Activated T-helper 17 cell treated with anti-CD3 and anti-CD28 coated beads, Interleukin-2, amount 50 U/mL, for 72 hours (primary cell): ENCODE measurements at regions not wholly inside any gene's neighbourhood (a gene's known extent, or its start where the extent isn't known, plus 50 kb on each side); places are given as distances from the start of the nearest gene placed in this dataset.

Experiments used
- ATAC-seq: fragments of 150-1000 bp; cut with Tn5 transposase; replicated peaks from 2 replicates; pipeline ENCODE4 v1.10.0; 2021; ENCODE audit warnings: mild to moderate bottlenecking, moderate library complexity
- H3K27ac Mint-ChIP-seq: one replicate; pipeline ENCODE4 v1.8.0; 2022; ENCODE audit warnings: mixed read lengths
- H3K27me3 Mint-ChIP-seq: one replicate; pipeline ENCODE4 v1.8.0; 2022; ENCODE audit warnings: mixed read lengths
- H3K36me3 Mint-ChIP-seq: one replicate; pipeline ENCODE4 v1.8.0; 2022; ENCODE audit warnings: low read depth, mild to moderate bottlenecking, mixed read lengths
- H3K4me1 Mint-ChIP-seq: one replicate; pipeline ENCODE4 v1.8.0; 2022; ENCODE audit warnings: mixed read lengths
- H3K4me3 Mint-ChIP-seq: one replicate; pipeline ENCODE4 v1.8.0; 2022; ENCODE audit warnings: mild to moderate bottlenecking, mixed read lengths
- H3K9me3 Mint-ChIP-seq: one replicate; pipeline ENCODE4 v1.8.0; 2022; ENCODE audit warnings: mixed read lengths

GRCh38 chr6:85396159-85396808, 53.6 kb upstream of the NT5E start:
- H3K4me1 Mint-ChIP-seq = no peaks in the 10 kb centered on the region
- no peaks in the 10 kb centered on the region for H3K36me3 Mint-ChIP-seq
- no peak for ATAC-seq
- no peak overlapping the region for H3K4me3 Mint-ChIP-seq
- H3K9me3 Mint-ChIP-seq = peaks cover 10% of the 10 kb centered on the region
- H3K27me3 Mint-ChIP-seq = peaks cover 10% of the 10 kb centered on the region
- no peak overlapping the region for H3K27ac Mint-ChIP-seq

GRCh38 chr6:85395746-85396145, 54.1 kb upstream of the NT5E start:
- no peak for ATAC-seq
- no peaks in the 10 kb centered on the region for H3K4me1 Mint-ChIP-seq
- H3K27me3 Mint-ChIP-seq = peaks cover 12% of the 10 kb centered on the region
- no peak overlapping the region for H3K4me3 Mint-ChIP-seq
- H3K36me3 Mint-ChIP-seq = no peaks in the 10 kb centered on the region
- no peak overlapping the region for H3K27ac Mint-ChIP-seq
- peaks cover 10% of the 10 kb centered on the region for H3K9me3 Mint-ChIP-seq

DNA sequence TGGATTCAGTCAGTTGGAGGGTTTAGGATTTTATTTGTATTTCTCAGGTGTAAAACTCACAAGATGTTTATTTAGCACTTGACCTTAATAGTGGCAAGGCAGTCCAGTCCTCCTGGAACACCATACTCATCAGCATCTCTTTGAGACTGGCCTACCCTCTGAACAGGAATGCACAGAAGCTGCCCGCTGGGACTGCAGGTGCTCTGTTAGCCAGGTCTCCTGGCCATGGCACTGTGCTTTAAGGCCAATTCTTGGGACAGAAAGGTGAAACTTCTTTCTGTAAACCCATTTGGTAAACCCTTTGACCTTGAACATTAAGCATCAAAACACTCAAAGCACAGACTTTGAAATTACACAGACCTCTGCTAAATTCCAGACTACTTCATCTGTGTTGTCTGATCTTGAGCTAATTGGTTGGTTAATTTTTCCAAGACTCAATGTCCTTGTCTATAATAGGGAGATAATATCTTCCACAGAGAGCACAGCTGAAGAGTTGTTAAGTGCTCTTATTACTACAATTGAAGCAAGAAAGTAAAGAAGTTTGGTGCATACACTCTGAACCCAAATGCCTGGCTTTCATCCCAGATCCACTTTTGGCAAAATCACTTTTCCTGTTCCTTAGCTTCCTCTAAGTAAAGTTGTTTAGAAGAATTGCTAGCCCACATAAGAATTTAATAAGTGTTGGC, 54.9 kb upstream of the NT5E start:
- H3K36me3 Mint-ChIP-seq = no peaks in the 10 kb centered on the region
- H3K9me3 Mint-ChIP-seq = peaks cover 10% of the 10 kb centered on the region
- H3K4me3 Mint-ChIP-seq = no peak overlapping the region
- H3K27ac Mint-ChIP-seq = no peak overlapping the region
- peaks cover 3% of the 10 kb centered on the region for H3K4me1 Mint-ChIP-seq
- peaks cover 16% of the 10 kb centered on the region for H3K27me3 Mint-ChIP-seq
- ATAC-seq = no peak

DNA sequence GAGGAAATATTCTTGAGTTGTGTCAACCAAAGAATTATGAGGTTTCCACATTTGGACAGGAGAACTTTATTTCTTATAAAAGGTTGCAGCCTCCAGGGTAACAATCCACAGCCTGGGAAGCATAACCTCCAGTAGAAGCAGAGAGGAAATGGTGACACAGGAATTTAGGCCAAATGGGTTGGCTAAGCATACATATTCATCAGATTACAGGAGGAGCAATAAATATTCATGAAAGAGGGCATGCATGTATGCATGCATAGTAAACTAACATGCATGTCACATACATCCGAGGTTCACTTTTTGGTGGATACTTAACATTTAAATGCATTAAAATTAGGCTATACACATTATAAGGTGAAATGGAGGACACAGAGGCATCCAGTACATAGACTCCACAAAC, 55.7 kb upstream of the NT5E start:
- ATAC-seq = no peak
- Mint-ChIP-seq H3K27me3 (peaks cover 17% of the 10 kb centered on the region), H3K27ac (no peak overlapping the region), H3K4me1 (peaks cover 5% of the 10 kb centered on the region), H3K9me3 (peaks cover 10% of the 10 kb centered on the region), H3K4me3 (no peak overlapping the region), H3K36me3 (no peaks in the 10 kb centered on the region)

DNA sequence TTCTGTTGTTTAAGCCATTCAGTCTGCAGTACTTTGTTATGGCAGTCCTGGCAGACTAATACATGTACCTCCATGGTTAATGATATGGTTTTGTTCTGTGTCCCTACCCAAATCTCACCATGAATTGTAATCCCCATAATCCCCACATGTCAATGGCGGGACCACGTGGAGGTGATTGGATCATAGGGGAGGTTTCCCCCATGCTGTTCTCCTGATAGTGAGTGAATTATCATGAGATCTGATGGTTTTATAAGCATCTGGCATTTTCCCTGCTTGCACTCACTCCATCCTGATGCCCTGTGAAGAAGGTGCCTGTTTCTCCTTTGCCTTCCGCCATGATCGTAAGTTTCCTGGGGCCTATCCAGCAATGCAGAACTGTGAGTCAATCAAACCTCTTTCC, 57.5 kb upstream of the NT5E start:
- peaks cover 15% of the 10 kb centered on the region for H3K27me3 Mint-ChIP-seq
- no peak for ATAC-seq
- no peak overlapping the region for H3K27ac Mint-ChIP-seq
- H3K36me3 Mint-ChIP-seq = no peaks in the 10 kb centered on the region
- H3K4me1 Mint-ChIP-seq = peaks cover 5% of the 10 kb centered on the region
- no peak overlapping the region for H3K4me3 Mint-ChIP-seq
- peaks cover 5% of the 10 kb centered on the region for H3K9me3 Mint-ChIP-seq

GRCh38 chr6:85390775-85391174, 59.1 kb upstream of the NT5E start:
- Mint-ChIP-seq H3K4me1 (peaks cover 5% of the 10 kb centered on the region), H3K9me3 (no peaks in the 10 kb centered on the region), H3K36me3 (no peaks in the 10 kb centered on the region)

GRCh38 chr6:85390105-85390728, 59.7 kb upstream of the NT5E start:
- Mint-ChIP-seq H3K4me3 (no peak overlapping the region), H3K4me1 (peaks cover 5% of the 10 kb centered on the region), H3K27ac (no peak overlapping the region), H3K27me3 (peaks cover 11% of the 10 kb centered on the region), H3K36me3 (no peaks in the 10 kb centered on the region), H3K9me3 (no peaks in the 10 kb centered on the region)
- no peak for ATAC-seq

More at GRCh38 chr6:85390775-85391174, 59.1 kb upstream of the NT5E start:
- Mint-ChIP-seq H3K4me3 (no peak overlapping the region), H3K27ac (no peak overlapping the region), H3K27me3 (peaks cover 11% of the 10 kb centered on the region)
- ATAC-seq = no peak

DNA sequence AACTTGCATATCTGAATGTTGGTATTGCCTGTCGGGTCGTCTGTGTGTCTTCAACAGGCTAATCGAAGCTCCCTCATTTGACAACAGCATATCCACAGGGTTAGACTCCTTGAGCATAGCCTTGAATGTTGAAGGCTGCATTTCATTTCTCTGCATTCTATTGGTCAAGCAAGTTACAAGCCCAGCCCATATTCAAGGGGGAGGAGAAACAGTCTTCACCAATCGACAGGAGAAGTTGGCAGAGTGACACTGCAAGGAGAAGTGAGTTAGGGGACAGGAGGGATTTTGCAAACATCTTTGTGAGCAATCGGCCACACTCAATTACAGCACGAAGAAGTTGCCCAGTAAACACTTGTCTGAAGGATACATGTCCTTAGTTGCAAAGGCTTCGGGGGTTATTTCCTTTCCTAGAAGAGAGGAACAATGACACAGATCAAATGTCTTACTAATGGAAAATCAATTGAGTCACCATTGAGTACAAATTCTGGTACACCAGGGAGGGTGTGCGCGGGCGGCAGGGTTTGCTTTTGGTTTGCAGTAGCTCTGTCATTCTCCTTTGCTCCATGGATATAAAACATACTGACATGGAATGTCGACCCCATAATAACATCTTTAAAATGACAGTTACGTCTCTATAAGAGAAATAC, 60.6 kb upstream of the NT5E start:
- Mint-ChIP-seq H3K9me3 (no peaks in the 10 kb centered on the region), H3K27ac (no peak overlapping the region), H3K36me3 (no peaks in the 10 kb centered on the region), H3K4me3 (no peak overlapping the region), H3K4me1 (peaks cover 5% of the 10 kb centered on the region), H3K27me3 (peaks cover 14% of the 10 kb centered on the region)
- peak; percentile 78 for ATAC-seq

GRCh38 chr6:85388531-85388930, 61.4 kb upstream of the NT5E start:
- H3K27ac Mint-ChIP-seq = no peak overlapping the region
- H3K9me3 Mint-ChIP-seq = no peaks in the 10 kb centered on the region
- H3K4me3 Mint-ChIP-seq = no peak overlapping the region
- peaks cover 14% of the 10 kb centered on the region for H3K27me3 Mint-ChIP-seq
- no peak for ATAC-seq
- H3K36me3 Mint-ChIP-seq = no peaks in the 10 kb centered on the region
- peaks cover 5% of the 10 kb centered on the region for H3K4me1 Mint-ChIP-seq

DNA sequence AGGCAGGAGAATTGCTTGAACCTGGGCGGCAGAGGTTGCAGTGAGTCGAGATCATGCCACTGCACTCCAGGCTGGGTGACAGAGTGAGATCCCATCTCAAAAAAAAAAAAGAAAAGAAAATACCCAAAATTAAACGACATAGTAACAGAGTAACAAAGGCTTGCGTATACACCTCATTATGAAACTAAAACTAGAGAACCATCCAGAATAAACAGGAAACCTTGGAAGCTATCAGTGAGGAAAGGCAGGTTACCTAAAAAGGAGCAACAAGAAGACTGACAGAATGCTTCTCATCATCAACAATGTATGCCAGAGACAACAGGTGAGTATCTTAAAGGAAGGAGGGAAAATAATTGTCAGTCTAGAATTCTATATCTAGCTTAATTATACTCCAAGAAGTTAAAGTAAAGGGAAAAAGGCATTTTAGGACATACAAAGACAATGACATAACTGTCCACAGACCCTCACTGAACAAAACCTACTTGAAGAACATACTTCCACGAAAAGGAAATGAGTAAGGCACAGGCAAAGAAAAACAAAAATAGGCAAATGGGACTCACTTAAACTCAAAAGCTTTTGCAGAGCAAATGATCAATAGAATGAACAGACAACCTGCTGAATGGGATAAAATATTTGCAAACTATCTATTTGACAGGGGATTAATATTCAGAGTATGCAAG, 64.1 kb upstream of the NT5E start:
- H3K36me3 Mint-ChIP-seq = no peaks in the 10 kb centered on the region
- ATAC-seq = no peak
- H3K9me3 Mint-ChIP-seq = no peaks in the 10 kb centered on the region
- no peak overlapping the region for H3K4me3 Mint-ChIP-seq
- H3K4me1 Mint-ChIP-seq = peaks cover 5% of the 10 kb centered on the region
- no peak overlapping the region for H3K27ac Mint-ChIP-seq
- H3K27me3 Mint-ChIP-seq = peaks cover 9% of the 10 kb centered on the region

- Mint-ChIP-seq H3K9me3 (peaks cover 3% of the 10 kb centered on the region), H3K27ac (no peak overlapping the region), H3K4me1 (no peaks in the 10 kb centered on the region), H3K4me3 (no peak overlapping the region), H3K27me3 (peaks cover 3% of the 10 kb centered on the region), H3K36me3 (no peaks in the 10 kb centered on the region)
- ATAC-seq = no peak
These were observed 66.8 kb upstream of the NT5E start for GRCh38 chr6:85383042-85383441.

- Mint-ChIP-seq H3K4me1 (no peaks in the 10 kb centered on the region), H3K9me3 (peaks cover 3% of the 10 kb centered on the region), H3K4me3 (no peak overlapping the region), H3K36me3 (no peaks in the 10 kb centered on the region), H3K27ac (no peak overlapping the region), H3K27me3 (peaks cover 3% of the 10 kb centered on the region)
- ATAC-seq = no peak
These were observed 67.3 kb upstream of the NT5E start for GRCh38 chr6:85382541-85382940.

DNA sequence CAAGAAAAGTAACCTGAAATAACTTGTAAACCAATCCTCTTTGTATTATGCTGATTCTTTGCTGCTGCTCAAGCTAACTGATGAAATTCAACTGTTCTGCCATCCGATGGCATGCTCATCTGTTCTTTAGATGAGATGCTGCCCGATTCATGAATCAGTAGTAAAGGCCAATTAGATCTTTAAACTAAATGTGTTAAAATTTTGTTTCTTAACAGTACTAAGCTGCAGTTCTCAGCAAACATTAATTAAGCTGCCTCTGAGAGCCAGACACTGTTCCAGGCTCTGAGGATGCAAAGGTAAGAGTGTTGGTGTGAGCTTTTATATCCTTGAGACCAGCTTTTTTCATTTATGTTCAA, 77.0 kb upstream of the NT5E start:
- no peak overlapping the region for H3K4me3 Mint-ChIP-seq
- no peaks in the 10 kb centered on the region for H3K36me3 Mint-ChIP-seq
- no peaks in the 10 kb centered on the region for H3K4me1 Mint-ChIP-seq
- no peaks in the 10 kb centered on the region for H3K9me3 Mint-ChIP-seq
- H3K27ac Mint-ChIP-seq = no peak overlapping the region
- peaks cover 10% of the 10 kb centered on the region for H3K27me3 Mint-ChIP-seq
- ATAC-seq = no peak

DNA sequence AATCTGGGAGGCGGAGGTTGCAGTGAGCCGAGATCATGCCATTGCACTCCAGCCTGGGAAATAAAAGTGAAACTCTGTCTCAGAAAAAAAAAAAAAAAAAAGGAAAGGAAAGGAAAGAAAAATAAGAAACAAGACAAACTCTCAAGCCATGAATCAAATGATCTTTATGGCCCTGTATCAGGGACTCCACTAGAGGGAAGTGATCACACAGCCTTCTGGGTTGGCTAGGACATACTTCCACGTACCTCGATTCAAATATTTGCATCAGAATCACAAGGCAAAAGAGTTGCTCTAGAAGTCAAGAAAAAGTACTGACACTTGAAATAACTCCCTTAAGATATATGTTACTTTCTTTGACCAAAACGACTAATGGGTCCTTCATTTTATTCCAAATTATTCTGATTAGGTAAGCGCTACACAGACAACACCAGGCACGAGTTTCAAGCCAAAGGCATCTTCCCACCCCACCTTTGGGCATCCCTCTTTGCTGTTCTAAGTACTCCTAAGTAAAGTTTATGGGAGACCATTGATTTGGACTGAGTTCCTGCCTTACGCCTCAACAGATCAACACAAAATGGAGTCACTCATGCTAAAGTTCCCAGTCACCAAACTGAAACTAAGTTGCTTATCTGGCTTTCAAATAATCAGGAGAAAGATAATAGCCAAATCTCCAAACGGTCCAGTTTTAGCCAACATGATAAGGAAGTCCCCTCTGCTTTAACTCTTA, 77.5 kb upstream of the NT5E start:
- H3K9me3 Mint-ChIP-seq = no peaks in the 10 kb centered on the region
- no peak overlapping the region for H3K4me3 Mint-ChIP-seq
- H3K27me3 Mint-ChIP-seq = peaks cover 10% of the 10 kb centered on the region
- H3K36me3 Mint-ChIP-seq = no peaks in the 10 kb centered on the region
- ATAC-seq = no peak
- H3K27ac Mint-ChIP-seq = no peak overlapping the region
- H3K4me1 Mint-ChIP-seq = no peaks in the 10 kb centered on the region
